AG04450 (cell line): ENCODE measurements at regions not wholly inside any gene's neighbourhood (a gene's known extent, or its start where the extent isn't known, plus 50 kb on each side); places are given as distances from the start of the nearest gene placed in this dataset.
A peak's percentile ranks its signal among the peaks of the same experiment; 100 is the strongest.

Experiments
- CTCF ChIA-PET: fragments of 300-600, 350-600 bp; formaldehyde crosslinking; extraction: SDS; loops from one replicate; lab custom pipeline; 2022; ENCODE audit warnings: antibody characterized with exemption, inconsistent platforms; lab: Charles Lee
- POLR2A ChIA-PET: fragments of 350-600 bp; formaldehyde crosslinking; extraction: SDS; loops from one replicate; lab custom pipeline; 2021; ENCODE audit warnings: antibody characterized with exemption, inconsistent platforms; lab: Yijun Ruan, JAX
- DNase-seq: peaks from one replicate; pipeline ENCODE4 v3.0.0-alpha.2; 2011; ENCODE audit warnings: low read depth, low spot score
- H3K27ac ChIP-seq: one replicate; pipeline ENCODE4 v1.5.1; 2012; ENCODE audit warnings: low read depth, low read length, control low read depth
- H3K27me3 ChIP-seq: one replicate; pipeline ENCODE4 v1.6.0; 2012; ENCODE audit warnings: low read length; ENCODE audit not compliant: control insufficient read depth, insufficient read depth
- H3K4me3 ChIP-seq: 2 replicates; pipeline ENCODE4 v1.5.1; 2011; ENCODE audit warnings: mild to moderate bottlenecking, low read depth, low read length, control low read depth
- H3K9me3 ChIP-seq: 2 replicates; pipeline ENCODE4 v1.5.1; 2012; ENCODE audit warnings: low read length; ENCODE audit not compliant: control insufficient read depth, insufficient read depth
- TF ChIP-seq, protein P1 (sequence below): IDR thresholded peaks from 2 replicates; pipeline ENCODE4 v1.5.1; 2011; ENCODE audit warnings: low read depth, low read length, control low read depth, inconsistent platforms

DNA sequence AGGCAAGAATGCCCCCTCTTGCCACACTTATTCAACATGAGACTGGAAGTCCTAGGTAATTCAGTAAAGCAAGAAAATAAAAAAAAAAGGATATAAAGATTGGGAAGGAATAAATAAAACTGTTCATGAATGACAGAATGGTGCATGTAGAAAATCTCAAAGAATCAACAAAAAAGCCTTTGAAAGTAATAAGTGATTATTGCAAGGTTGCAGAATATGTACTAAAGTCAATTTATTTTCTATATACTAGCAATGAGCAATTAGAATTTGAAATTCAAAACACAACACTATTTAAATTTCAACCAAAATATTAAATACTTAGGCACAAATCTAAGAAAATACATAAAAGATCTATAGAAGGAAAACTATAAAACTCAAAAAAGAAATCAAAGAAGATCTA is 58.6 kb downstream of the MAGEA10 start:
- Histone ChIP-seq H3K27me3 (no peaks in the 10 kb centered on the region), H3K27ac (no peak overlapping the region), H3K4me3 (no peak overlapping the region), H3K9me3 (no peaks in the 10 kb centered on the region)
- ChIA-PET CTCF (no interaction called here), POLR2A (no interaction called here)
- TF ChIP-seq, protein P1, sequence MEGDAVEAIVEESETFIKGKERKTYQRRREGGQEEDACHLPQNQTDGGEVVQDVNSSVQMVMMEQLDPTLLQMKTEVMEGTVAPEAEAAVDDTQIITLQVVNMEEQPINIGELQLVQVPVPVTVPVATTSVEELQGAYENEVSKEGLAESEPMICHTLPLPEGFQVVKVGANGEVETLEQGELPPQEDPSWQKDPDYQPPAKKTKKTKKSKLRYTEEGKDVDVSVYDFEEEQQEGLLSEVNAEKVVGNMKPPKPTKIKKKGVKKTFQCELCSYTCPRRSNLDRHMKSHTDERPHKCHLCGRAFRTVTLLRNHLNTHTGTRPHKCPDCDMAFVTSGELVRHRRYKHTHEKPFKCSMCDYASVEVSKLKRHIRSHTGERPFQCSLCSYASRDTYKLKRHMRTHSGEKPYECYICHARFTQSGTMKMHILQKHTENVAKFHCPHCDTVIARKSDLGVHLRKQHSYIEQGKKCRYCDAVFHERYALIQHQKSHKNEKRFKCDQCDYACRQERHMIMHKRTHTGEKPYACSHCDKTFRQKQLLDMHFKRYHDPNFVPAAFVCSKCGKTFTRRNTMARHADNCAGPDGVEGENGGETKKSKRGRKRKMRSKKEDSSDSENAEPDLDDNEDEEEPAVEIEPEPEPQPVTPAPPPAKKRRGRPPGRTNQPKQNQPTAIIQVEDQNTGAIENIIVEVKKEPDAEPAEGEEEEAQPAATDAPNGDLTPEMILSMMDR = no peak
- DNase-seq = no peak

DNA sequence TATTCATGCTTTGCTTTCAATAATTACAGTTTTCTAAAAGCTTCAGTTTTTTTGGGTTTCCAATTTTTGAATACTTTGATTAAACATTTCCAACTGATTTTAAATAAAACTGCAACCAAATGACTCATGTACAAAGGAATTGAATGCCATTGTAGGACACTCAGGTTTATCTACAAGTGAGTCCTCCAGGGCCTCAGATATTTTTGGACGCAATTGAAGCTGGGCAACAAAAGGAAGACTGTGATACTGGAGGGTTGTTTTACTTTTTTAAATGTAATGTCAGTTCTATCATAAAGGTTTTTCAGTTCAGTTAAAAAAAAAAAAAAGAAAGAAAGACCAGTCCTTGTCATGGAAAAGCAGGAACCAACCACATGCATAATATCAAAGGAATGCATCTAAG is 64.2 kb downstream of the MAGEA10 start:
- POLR2A ChIA-PET = no interaction called here
- Histone ChIP-seq H3K27ac (no peak overlapping the region), H3K9me3 (no peaks in the 10 kb centered on the region), H3K27me3 (no peaks in the 10 kb centered on the region), H3K4me3 (no peak overlapping the region)
- TF ChIP-seq, protein P1 = no peak
- CTCF ChIA-PET = no interaction called here
- no peak for DNase-seq

DNA sequence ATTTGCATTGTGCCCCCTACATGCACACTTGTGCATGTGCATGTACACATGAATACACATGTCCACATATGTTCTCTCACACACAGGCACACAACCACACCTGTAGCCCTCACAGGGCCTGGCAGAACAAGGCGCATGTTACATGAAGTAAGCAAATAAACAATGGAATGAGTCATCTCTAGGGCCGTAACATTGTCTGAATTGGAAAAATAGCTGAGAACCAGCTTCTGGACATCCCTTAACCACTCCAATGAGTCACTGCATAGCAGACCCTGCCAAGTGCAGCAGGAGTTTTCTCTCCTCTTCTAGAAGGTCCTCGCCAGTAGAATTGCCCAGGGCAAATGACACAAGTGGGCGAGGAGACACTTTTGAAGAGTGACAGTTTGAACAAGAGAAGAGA is 66.1 kb downstream of the MAGEA10 start:
- H3K27ac ChIP-seq = no peak overlapping the region
- TF ChIP-seq, protein P1 = no peak
- CTCF ChIA-PET = no interaction called here
- POLR2A ChIA-PET = no interaction called here
- H3K9me3 ChIP-seq = no peaks in the 10 kb centered on the region
- peak; percentile 1 for DNase-seq
- no peaks in the 10 kb centered on the region for H3K27me3 ChIP-seq
- no peak overlapping the region for H3K4me3 ChIP-seq

DNA sequence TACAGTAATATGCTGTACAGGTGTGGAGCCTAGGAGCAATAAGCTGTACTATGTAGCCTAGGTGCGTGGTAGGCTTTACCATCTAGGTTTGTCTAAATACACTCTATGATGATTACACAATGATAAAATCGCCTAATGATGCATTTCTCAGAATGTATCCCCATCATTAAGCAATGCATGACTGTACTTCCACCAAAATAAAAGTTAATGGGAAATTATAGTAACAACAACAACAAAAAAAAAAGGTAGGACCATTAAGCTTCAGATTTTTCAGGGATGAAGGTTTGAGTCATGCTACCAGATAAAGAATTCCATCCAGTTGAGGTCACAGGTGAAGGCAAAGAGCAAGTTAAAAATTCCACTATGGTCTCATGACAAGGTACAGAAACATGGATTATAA is 68.2 kb downstream of the MAGEA10 start:
- TF ChIP-seq, protein P1 = no peak
- ChIA-PET POLR2A (no interaction called here), CTCF (no interaction called here)
- no peak for DNase-seq
- Histone ChIP-seq H3K27ac (no peak overlapping the region), H3K27me3 (no peaks in the 10 kb centered on the region), H3K4me3 (no peak overlapping the region), H3K9me3 (no peaks in the 10 kb centered on the region)

DNA sequence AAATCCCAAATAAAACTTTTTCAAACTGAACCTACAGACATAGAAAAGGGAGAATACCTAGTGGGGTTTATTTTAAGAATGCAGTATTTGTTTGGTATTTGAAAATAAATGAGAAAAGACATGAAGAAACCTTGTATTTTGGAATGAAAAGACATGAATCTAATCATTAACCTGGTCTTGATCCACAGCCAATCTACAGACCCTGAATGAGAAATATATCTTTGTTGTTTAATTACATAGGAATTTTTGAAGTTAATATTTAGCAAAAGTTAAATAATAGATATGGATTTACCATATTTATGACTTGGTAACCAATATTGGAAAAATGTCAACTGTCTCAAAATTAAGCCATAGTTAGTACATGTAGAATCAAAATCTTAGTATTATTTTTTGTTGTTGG is 76.8 kb downstream of the MAGEA10 start:
- H3K9me3 ChIP-seq = no peaks in the 10 kb centered on the region

More for the DNA sequence above, 76.8 kb downstream of the MAGEA10 start:
- H3K27ac ChIP-seq = no peak overlapping the region
- ChIA-PET CTCF (no interaction called here), POLR2A (no interaction called here)
- no peak for DNase-seq
- TF ChIP-seq, protein P1 = no peak
- no peaks in the 10 kb centered on the region for H3K27me3 ChIP-seq
- H3K4me3 ChIP-seq = no peak overlapping the region
